ENCODE measurements at regions not wholly inside any gene's neighbourhood (a gene's known extent, or its start where the extent isn't known, plus 50 kb on each side); places are given as distances from the start of the nearest gene placed in this dataset.

GRCh38 chr17:62913991-62914570 lies 52.0 kb upstream of the TANC2 start:
- TF ChIP-seq POLR2A (IDR thresholded peaks at IDR 0.05) (no peak), CTCF (IDR thresholded peaks at IDR 0.05) (no peak)
